ENCODE measurements at regions not wholly inside any gene's neighbourhood (a gene's known extent, or its start where the extent isn't known, plus 50 kb on each side); places are given as distances from the start of the nearest gene placed in this dataset.

DNA sequence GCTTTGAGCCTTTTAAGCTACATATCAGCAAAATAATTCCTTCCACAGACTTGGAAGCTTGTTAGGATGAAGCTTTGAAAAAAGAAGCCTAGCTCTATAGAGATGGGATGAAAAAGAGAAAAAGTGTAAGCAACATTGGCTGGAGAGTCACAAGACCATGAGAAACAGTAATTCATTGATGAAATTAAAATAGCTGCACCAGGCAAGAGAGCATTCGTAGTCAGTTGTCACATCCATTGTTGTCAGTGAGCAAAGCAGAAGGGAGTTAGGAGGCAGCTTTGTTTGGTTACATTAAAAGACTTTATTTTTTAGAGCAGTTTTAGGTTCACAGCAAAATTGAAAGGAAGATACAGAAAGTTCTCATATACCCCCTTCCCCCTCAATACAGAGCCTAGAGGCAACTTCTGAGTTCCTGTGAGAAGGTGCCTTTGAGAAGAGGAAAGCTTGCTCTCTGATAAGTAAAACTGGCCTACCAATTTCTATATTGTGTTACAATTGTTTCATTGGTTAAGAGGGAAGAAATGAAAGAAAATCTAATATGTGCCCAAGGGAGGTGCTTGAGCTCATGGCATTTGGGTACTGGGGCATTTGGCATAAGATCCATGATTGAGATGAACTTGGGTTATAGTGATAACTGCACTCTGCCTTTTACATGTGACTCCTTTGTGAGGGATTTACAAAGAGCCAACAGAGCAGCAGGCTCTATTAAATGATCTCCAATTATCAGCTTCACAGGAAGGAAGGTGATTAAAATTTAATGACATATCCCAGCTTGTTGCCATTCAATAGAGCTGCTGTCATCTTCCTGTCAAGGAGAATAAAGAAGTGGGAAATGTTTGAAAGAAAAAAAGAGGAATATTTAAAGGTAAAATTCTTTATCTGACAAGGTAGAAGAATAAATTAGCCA is 361.3 kb upstream of the TMTC1 start:
- DNase-seq = no peak
- in situ Hi-C loops (cut with HindIII; ENCODE audit: low pct_ligation_motif_present, low pct_unique_long_range_greater_than_20kb, low sequenced_read_pairs) = no loop called here

DNA sequence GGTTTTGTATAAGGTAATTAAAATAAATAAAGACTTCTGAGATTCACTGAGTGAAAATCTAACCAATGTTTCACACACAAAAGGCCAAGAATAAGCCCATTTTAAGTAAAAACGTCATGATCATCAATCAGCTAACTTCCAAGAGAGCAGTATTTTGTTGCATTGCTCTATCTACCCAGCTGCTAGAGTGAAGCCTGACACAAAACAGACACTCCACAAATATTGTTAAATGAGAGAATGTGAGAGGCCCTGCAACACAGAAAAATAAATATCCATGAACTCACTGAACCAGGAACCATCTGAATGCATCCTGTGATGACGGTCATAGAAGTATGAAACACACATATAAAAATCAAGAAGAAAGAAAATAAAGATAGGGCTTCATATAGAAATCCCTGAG is 358.6 kb upstream of the TMTC1 start:
- DNase-seq = no peak
- in situ Hi-C loops (cut with HindIII; ENCODE audit: low pct_ligation_motif_present, low pct_unique_long_range_greater_than_20kb, low sequenced_read_pairs) = no loop called here

DNA sequence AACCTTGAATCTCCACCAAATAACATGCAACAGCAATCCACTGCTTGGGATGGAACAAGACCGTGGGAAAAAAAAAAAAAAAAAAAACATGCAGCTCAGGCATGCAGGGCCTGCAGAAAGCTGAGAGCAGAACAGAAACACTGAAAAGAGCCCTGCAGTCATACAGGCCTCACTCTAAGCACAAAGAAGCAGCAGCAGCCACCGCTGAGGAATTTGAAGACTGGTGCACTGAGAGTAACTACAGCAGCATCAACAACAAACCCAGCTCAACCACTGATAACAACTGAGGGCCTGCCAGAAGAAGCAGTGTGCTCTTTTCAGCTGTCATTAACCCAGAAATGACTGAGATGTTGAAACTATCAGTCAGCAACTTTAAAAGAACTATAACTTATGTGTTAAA is 354.7 kb upstream of the TMTC1 start:
- no peak for DNase-seq
- in situ Hi-C loops (cut with HindIII; ENCODE audit: low pct_ligation_motif_present, low pct_unique_long_range_greater_than_20kb, low sequenced_read_pairs) = no loop called here

DNA sequence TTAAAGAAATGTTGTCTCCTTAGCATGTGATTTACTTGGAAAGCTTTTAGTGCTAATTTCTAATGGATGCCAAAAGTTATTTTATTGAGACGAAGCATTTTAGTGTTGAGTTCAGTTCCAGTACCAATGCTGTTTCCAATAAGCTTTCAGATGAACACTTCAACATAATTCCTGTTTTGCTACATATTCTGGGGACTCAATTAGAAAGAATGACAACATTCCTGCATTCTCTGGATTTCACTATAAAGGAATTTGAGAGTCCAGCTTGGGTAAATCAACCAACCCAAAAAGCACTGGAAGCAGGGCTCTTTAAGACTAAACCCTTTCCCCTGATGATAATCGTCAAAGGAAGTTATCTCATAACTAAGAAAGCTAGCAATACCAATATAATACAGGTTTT is 353.0 kb upstream of the TMTC1 start:
- in situ Hi-C loops (cut with HindIII; ENCODE audit: low pct_ligation_motif_present, low pct_unique_long_range_greater_than_20kb, low sequenced_read_pairs) = no loop called here
- no peak for DNase-seq

DNA sequence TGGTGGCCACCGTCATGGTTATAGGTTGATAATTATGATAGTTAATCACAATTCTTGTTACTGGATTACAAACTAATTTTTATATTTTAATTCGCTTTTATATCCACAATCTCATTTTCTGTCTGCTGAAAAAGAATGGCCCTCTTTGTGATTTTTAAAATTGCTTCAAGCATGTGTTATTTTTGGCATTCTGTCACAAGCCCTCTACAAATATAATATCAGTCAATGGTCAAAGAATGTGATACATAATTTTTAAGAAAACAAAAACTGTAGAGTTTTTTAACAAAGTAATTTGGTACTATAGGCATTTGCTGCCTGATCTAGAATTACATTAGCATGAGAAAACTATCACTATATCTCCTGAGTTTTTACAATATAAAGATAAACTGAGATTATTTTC is 352.0 kb upstream of the TMTC1 start:
- in situ Hi-C loops (cut with HindIII; ENCODE audit: low pct_ligation_motif_present, low pct_unique_long_range_greater_than_20kb, low sequenced_read_pairs) = no loop called here

DNA sequence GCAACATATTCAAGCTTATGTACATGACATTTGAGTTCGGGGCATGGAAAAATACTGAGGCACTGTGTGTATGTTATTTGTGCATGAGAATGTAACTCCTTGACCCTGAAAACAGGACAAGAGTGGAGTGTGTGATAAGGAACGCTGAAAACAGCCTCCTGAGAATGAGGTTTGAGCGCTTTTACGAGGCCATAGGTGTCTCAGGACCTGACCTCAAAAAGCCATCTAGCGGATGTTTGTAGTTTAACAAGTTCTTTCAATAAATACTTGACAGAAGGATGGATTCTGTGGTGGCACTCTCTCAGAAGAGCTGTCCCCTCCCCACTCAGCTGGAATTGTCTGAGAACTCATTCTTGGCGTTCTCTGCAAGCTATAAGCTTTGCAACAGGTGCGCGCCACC is 350.5 kb upstream of the TMTC1 start:
- DNase-seq = no peak
- in situ Hi-C loops (cut with HindIII; ENCODE audit: low pct_ligation_motif_present, low pct_unique_long_range_greater_than_20kb, low sequenced_read_pairs) = no loop called here

More for the DNA sequence above, 352.0 kb upstream of the TMTC1 start:
- no peak for DNase-seq

DNA sequence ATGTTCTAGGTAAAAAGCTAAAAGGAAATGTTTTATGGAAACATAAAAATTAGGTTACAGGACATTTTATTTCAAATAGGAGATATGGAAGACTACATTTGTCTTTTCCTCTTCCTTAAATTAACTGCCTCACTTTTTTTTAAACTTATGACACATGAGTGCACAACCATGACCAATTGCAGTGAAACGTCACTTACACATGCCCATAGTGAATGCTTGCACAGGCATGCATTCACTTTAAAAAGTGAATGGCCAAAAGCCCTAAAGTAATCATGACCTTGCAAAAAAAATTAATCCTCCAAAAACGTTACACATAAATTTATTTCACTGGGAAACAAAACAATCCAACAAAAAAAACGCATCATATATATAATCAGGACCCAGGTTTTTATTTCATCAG is 343.2 kb upstream of the TMTC1 start:
- in situ Hi-C loops (cut with HindIII; ENCODE audit: low pct_ligation_motif_present, low pct_unique_long_range_greater_than_20kb, low sequenced_read_pairs) = no loop called here
- no peak for DNase-seq

DNA sequence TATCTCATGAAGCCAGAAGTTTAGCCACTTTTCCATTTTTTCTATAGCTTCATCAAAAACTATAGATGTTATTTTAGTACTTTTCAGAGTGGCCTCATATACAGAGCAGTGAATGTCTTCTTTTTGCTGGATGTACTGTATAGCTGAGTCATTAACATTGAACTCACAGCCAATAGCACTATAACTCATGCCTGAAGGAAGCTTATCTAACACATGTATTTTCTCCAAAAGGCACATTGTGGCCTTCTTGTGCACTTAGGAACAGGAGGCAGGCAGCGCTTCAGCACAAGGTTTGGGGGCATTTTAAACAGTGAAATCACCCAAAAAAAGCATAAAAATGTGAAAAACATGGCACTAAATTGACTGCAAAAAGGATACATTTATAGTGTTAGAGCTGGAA is 336.8 kb upstream of the TMTC1 start:
- in situ Hi-C loops (cut with HindIII; ENCODE audit: low pct_ligation_motif_present, low pct_unique_long_range_greater_than_20kb, low sequenced_read_pairs) = no loop called here
- DNase-seq = no peak

DNA sequence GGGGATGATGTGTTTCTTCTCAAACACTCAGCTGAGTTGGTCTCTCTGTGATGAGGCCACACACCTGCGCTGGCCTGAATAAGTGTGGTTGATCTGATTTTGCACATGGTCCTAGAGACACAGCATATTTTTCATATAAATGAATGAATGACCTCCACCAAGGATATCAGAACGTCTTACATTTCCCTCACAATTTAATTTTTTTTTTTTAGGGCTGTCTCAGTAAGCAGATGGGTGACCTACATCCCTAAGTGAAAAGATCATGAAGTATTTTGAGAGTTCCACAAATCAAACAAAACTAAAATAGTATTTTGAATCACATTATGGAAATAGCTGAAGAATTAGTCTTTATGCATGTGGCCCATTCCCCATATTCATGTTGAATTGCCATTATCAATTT is 333.7 kb upstream of the TMTC1 start:
- in situ Hi-C loops (cut with HindIII; ENCODE audit: low pct_ligation_motif_present, low pct_unique_long_range_greater_than_20kb, low sequenced_read_pairs) = no loop called here
- DNase-seq = no peak

DNA sequence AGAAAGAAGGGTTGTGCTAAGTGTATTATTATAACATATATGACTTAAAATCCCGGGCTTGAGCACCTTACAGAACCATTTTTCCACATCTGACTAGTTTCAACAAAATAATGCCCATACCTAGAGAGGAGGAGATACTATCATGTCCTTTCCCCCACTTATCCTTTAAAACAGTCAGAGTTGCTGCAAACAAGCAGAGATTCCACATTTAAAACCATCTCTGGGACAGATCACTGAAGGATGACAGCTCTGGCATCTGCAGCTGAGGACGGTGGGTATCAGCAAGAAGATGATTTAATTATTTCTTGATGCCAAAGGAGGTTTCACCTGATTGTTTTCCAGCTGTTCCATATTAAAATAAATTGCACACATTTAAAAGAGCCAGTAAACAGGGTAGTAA is 328.0 kb upstream of the TMTC1 start:
- in situ Hi-C loops (cut with HindIII; ENCODE audit: low pct_ligation_motif_present, low pct_unique_long_range_greater_than_20kb, low sequenced_read_pairs) = no loop called here
- no peak for DNase-seq

DNA sequence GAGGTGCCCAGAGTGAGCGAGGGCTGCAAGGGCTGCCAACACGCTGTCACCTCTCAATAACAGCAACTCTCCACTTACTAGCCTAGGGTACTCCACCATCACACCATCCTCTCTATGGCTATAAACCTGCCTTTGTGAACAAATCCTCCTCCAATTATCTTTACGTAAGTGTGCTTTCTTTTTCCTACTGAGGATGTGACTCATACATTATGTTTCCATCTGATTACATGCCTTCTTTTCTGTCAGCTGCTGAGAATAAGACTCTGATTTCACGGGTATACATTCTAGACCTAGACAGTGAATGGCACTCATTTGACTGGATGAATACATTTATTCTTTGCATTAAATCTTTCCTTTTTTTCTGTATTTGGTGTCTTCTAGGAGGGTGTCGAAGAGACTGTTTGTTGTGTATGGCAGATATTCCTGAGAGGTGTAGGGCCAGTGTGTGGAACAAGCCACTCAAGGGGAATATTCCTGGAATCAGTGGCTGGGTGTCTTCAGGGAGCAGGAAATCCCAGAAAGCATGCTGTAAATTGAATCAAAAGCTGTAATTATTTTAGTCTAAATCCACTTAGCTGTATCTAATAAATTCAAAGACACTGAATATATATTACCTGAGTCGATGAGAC is 327.3 kb upstream of the TMTC1 start:
- DNase-seq = no peak
- in situ Hi-C loops (cut with HindIII; ENCODE audit: low pct_ligation_motif_present, low pct_unique_long_range_greater_than_20kb, low sequenced_read_pairs) = no loop called here

DNA sequence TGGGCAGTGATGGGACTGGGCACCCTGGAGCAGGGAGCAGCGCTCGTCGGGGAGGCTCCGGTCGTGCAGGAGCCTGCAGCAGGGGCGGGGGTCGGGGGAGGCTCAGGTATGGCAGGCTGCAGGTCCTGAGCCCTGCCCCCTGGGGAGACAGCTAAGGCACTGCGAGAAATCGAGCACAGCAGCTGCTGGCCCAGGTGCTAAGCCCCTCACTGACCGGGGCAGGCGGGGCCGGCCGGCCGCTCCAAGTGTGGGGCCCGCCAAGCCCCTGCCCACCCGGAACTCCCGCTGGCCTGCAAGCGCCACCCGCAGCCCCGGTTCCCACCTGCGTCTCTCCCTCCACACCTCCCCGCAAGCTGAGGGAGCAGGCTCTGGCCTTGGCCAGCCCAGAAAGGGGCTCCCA is 326.8 kb upstream of the TMTC1 start:
- no peak for DNase-seq
- in situ Hi-C loops (cut with HindIII; ENCODE audit: low pct_ligation_motif_present, low pct_unique_long_range_greater_than_20kb, low sequenced_read_pairs) = no loop called here

DNA sequence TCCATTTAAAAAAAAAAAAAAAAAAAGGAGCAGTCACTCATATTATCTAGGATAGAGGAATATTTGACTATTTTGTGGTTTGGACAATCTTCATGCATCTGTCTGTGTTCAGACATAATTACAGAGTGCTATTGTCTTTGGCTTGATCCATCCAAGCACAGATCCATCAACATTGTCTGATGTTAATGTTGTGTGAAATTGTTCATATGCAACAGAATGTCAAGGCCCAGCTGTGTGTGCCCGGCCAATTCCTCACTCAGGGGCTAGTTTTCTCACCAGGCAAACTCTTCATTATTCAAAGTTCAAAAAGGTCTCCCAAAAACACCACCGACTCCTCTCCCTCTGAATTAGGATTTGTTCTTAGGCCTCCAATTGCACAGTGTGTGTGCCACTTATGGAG is 324.9 kb upstream of the TMTC1 start:
- in situ Hi-C loops (cut with HindIII; ENCODE audit: low pct_ligation_motif_present, low pct_unique_long_range_greater_than_20kb, low sequenced_read_pairs) = no loop called here
- no peak for DNase-seq

DNA sequence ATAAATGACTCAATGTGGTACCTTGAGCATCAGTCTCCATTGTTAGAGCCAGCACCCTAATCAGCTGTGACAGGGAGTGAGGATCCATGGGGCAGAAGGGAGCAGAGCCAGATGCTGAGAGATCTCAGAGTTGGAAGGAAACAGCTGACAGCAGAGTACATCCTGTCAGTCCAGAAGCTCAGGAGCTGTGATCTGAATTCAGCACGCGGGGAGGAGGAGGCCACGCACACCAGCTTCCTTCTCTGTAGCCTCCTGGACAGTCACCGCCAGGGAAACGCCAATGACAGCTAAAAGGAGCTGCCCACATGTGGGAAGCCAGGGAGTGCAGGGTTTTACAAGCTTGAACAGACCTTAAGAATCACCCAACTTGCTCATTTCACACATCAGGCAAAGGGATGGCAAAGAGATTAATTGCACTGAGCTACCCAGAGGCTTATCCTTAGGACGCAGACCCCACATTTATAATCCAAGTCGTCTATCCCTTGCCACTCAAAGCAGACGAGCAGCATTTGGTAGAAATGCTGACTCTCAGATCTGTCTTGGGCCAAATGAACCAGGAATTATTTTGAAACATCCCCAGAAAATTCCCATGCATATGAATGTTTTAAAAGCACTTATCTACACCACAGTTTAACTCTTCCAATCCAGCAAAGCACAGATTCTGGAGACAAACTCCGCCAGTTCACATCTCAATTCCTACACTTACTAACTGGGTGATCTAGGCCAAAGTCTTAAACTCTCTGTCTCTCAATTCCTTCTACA is 322.6 kb upstream of the TMTC1 start:
- in situ Hi-C loops (cut with HindIII; ENCODE audit: low pct_ligation_motif_present, low pct_unique_long_range_greater_than_20kb, low sequenced_read_pairs) = no loop called here

DNA sequence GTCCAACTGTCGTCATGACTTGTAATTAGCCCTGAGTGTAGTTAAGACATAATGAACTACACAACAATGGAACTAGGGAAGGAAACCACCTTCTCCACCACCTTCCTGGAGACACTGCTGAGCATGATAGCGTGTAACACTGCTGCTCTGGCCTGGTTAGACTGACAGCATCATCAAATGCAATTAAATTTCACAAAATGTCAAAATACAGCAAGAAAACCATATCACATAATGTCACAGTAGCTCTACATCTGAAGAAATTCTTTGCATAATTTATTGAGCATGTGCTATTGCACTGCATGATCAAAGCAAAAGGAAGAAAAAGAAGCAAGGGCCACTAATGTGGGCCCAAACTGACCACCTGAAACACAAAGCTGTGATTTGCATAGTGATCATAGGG is 321.8 kb upstream of the TMTC1 start:
- no peak for DNase-seq
- in situ Hi-C loops (cut with HindIII; ENCODE audit: low pct_ligation_motif_present, low pct_unique_long_range_greater_than_20kb, low sequenced_read_pairs) = no loop called here

More for the DNA sequence above, 322.6 kb upstream of the TMTC1 start:
- no peak for DNase-seq

DNA sequence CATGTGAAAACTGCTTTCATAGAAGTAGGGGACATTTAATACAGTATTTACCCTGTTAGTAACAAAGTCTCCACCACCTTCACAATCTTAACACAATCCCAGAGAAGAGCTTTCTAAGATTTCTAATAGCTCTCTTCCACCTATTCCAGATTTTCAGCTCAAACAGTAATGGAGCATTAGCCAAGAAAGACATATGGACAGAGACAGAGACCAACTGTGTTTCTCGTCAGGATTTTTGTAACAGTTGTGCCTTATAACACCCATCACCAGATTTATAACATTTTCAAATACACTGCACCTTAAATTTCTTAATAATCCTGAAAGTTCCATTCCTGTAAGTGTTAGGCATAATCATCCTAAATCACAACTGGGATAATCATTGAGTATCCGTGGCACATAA is 321.2 kb upstream of the TMTC1 start:
- in situ Hi-C loops (cut with HindIII; ENCODE audit: low pct_ligation_motif_present, low pct_unique_long_range_greater_than_20kb, low sequenced_read_pairs) = no loop called here
- no peak for DNase-seq

DNA sequence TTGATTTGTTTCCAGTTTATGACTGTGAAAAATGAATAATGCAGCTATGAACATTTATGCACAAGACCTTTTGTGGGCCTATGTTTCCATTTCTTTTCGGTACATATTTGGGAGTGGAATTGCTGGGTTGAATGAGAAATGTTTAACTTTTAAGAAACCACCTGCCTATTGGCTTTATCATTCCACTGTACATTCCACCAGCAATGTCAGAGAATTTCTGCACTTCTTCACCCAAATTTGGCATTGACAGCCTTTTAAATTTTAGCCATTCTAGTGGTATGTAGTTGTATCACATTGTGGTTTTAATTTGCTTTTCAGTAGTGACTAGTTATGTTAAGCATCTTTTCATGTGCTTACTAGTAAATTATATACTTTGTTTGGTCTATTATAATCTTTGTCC is 317.0 kb upstream of the TMTC1 start:
- DNase-seq = no peak
- in situ Hi-C loops (cut with HindIII; ENCODE audit: low pct_ligation_motif_present, low pct_unique_long_range_greater_than_20kb, low sequenced_read_pairs) = no loop called here

DNA sequence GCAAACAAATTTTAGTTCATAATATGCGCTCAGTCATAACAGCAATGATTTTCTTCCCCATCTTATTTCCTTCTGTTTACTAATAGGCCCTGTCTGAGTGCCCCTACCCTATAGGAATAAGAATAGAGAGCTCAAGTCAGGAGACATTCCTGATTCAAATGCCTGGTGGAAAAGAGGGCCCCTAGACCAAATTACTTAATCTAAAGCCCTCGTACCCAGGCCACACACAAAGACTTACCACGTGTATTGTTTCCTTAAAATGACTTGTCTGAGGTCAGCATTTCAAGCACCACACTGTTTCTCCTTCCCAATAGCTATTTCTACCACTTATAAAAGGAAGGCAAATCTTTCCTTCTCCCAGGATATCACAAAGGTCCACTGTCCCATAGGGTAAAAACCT is 314.9 kb upstream of the TMTC1 start:
- no peak for DNase-seq
- in situ Hi-C loops (cut with HindIII; ENCODE audit: low pct_ligation_motif_present, low pct_unique_long_range_greater_than_20kb, low sequenced_read_pairs) = no loop called here

DNA sequence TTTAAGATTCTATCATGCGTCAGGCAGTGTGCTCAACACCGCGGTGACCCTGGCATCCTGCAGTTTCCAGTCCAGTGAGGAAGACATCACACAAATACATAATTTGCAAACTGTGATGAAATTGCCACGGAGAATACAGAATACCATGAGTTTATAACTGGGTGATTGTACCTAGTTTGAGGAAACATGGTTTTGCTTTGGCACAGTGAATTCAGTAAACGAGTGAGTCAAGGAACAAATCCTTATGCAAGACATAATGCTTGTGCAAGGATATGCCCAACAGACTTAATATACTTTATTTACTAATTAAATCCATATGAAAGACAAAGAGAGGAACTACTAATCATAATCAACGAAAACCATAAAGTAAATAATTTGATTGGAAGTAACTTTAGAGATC is 311.8 kb upstream of the TMTC1 start:
- in situ Hi-C loops (cut with HindIII; ENCODE audit: low pct_ligation_motif_present, low pct_unique_long_range_greater_than_20kb, low sequenced_read_pairs) = no loop called here
- DNase-seq = no peak

Measured in ACHN (cell line).